K562 (cell line): ENCODE measurements at regions not wholly inside any gene's neighbourhood (a gene's known extent, or its start where the extent isn't known, plus 50 kb on each side); places are given as distances from the start of the nearest gene placed in this dataset.

Experiments
- ATAC-seq: fragments of 200-7000 bp; cut with Tn5 transposase; 3 replicates; pipeline ENCODE4 v1.9.1; 2020; ENCODE audit warnings: moderate library complexity
- BruUV-seq: library from RNA; stranded (reverse); fragments of 400-500 nt; replicated peaks from 2 replicates; lab custom pipeline; 2021; lab: Mats Ljungman, UMichigan
- CTCF ChIA-PET: fragments of 300-600 bp; formaldehyde crosslinking; extraction: SDS; loops from one replicate; lab custom pipeline; 2021; ENCODE audit warnings: low intra/inter-chr PET ratio; lab: Yijun Ruan, JAX
- POLR2A ChIA-PET: fragments of 300-600, 350-650 bp; sonication (Branson Sonifier 250); formaldehyde crosslinking; extraction: SDS; loops from one replicate; lab custom pipeline; 2021; ENCODE audit warnings: antibody characterized with exemption, inconsistent platforms; lab: Yijun Ruan, JAX
- DNase-seq, 4 experiments: peaks; one replicate each; pipeline versions ENCODE4 v3.0.0 to v3.0.0-alpha.2; 2011 to 2018; ENCODE audit warnings: low spot score in 3 of 4, mixed read lengths in 3 of 4; ENCODE audit errors: extremely low read depth in 1 of 4
- FAIRE-seq: peaks from 2 replicates; lab custom pipeline; 2011; peaks lifted over from hg19 to GRCh38; lab: Jason Lieb, UNC
- H2AFZ ChIP-seq: 2 replicates; pipeline ENCODE4 v1.6.0; 2011; ENCODE audit warnings: low read depth, low read length, control low read depth, inconsistent platforms
- H3K27ac ChIP-seq: fragments of 200-600 bp; 3 replicates; pipeline ENCODE4 v1.8.0; 2011; ENCODE audit warnings: low read depth, mild to moderate bottlenecking, control low read depth, inconsistent platforms, low read length, moderate library complexity, mixed read lengths; ENCODE audit errors: extremely low read depth
- H3K27me3 ChIP-seq, 2 experiments: fragments of 300-600 bp in 1 of 2; 2 replicates in 1 of 2; 3 replicates in 1 of 2; pipeline versions ENCODE4 v1.6.0 to v1.8.0; 2011; ENCODE audit warnings: inconsistent platforms in 2 of 2, low read length in 2 of 2, mild to moderate bottlenecking in 1 of 2, mixed read lengths in 1 of 2, moderate library complexity in 1 of 2; ENCODE audit not compliant: control insufficient read depth in 2 of 2, insufficient read depth in 2 of 2
- H3K36me3 ChIP-seq: fragments of 300-600 bp; 3 replicates; pipeline ENCODE4 v1.8.0; 2011; ENCODE audit warnings: mild to moderate bottlenecking, low read length, inconsistent platforms; ENCODE audit not compliant: control insufficient read depth, insufficient read depth
- H3K4me1 ChIP-seq, 2 experiments: fragments of 200-600 bp in 1 of 2; replicated peaks in 1 of 2; 2 replicates in 1 of 2; 3 replicates in 1 of 2; pipeline versions ENCODE4 v1.5.1 to v1.8.0; 2011; ENCODE audit warnings: inconsistent platforms in 2 of 2, low read length in 2 of 2, mild to moderate bottlenecking in 1 of 2, mixed read lengths in 1 of 2, moderate library complexity in 1 of 2; ENCODE audit not compliant: control insufficient read depth in 2 of 2, insufficient read depth in 2 of 2
- H3K4me2 ChIP-seq: 2 replicates; pipeline ENCODE4 v1.6.1; 2011; ENCODE audit warnings: low read length, control low read depth, inconsistent platforms, mixed read lengths; ENCODE audit not compliant: insufficient read depth
- H3K4me3 ChIP-seq: fragments of 200-600 bp; sonication (generic), shearing (Covaris generic); 2 replicates; pipeline ENCODE4 v1.5.1; 2016; ENCODE audit warnings: control low read depth, inconsistent platforms
- H3K79me2 ChIP-seq: fragments of 200-600 bp; 3 replicates; pipeline ENCODE4 v1.8.0; 2011; ENCODE audit warnings: low read length, inconsistent platforms; ENCODE audit not compliant: control insufficient read depth, insufficient read depth
- H3K9ac ChIP-seq, 2 experiments: 2 replicates each; pipeline versions ENCODE4 v1.6.0 to v1.6.1; 2011; ENCODE audit warnings: low read depth in 2 of 2, low read length in 2 of 2, control low read depth in 1 of 2, inconsistent platforms in 1 of 2, mild to moderate bottlenecking in 1 of 2, mixed read lengths in 1 of 2; ENCODE audit not compliant: insufficient read depth in 1 of 2
- H3K9me1 ChIP-seq: one replicate; pipeline ENCODE4 v1.6.0; 2011; ENCODE audit warnings: inconsistent platforms, mild to moderate bottlenecking, low read length, moderate library complexity; ENCODE audit not compliant: control insufficient read depth, insufficient read depth
- H3K9me3 ChIP-seq: replicated peaks from 2 replicates; pipeline ENCODE4 v1.5.1; 2011; ENCODE audit warnings: low read depth, low read length, inconsistent platforms; ENCODE audit not compliant: control insufficient read depth, insufficient read depth
- H4K20me1 ChIP-seq: replicated peaks from 2 replicates; pipeline ENCODE4 v1.6.1; 2011; ENCODE audit warnings: low read length, inconsistent platforms, mixed read lengths; ENCODE audit not compliant: control insufficient read depth, insufficient read depth
- NCOA1 ChIP-seq: fragments of 450-650 bp; IDR thresholded peaks from 2 replicates; pipeline ENCODE4 v1.6.1; 2016; ENCODE audit warnings: low read depth
- NCOA2 ChIP-seq, 2 experiments: fragments of 450-650 bp; IDR thresholded peaks; 2 replicates each; pipeline ENCODE4 v1.6.1; 2018; ENCODE audit warnings: mild to moderate bottlenecking in 2 of 2, moderate library complexity in 1 of 2; ENCODE audit not compliant: partially characterized antibody in 2 of 2
- NCOA6 ChIP-seq: fragments of 450-650 bp; IDR thresholded peaks from 2 replicates; pipeline ENCODE4 v1.6.1; 2017; ENCODE audit warnings: mild to moderate bottlenecking
- PKNOX1 ChIP-seq: fragments of 450-650 bp; IDR thresholded peaks from 2 replicates; pipeline ENCODE4 v1.6.1; 2016
- REST ChIP-seq, 2 experiments: fragments of 450-650 bp; formaldehyde crosslinking in 1 of 2; IDR thresholded peaks; 2 replicates each; pipeline versions ENCODE4 v1.4.0 to v1.6.1; 2014 to 2020; ENCODE audit warnings: mild to moderate bottlenecking in 2 of 2, borderline replicate concordance in 1 of 2, low read depth in 1 of 2
- SIN3A ChIP-seq, 2 experiments: fragments of 150-350 bp in 1 of 2; IDR thresholded peaks; 2 replicates each; pipeline ENCODE4 v1.6.1; 2011 to 2016; ENCODE audit warnings: borderline replicate concordance in 2 of 2, low read depth in 2 of 2, low read length in 2 of 2, mild to moderate bottlenecking in 2 of 2, moderate library complexity in 2 of 2; ENCODE audit not compliant: control insufficient read depth in 1 of 2
- TFE3 ChIP-seq: fragments of 450-650 bp; formaldehyde crosslinking; IDR thresholded peaks from 2 replicates; pipeline ENCODE4 v1.4.0; 2020; ENCODE audit warnings: mild to moderate bottlenecking, mixed read lengths
- WGBS: fragments of 100-300 bp; shearing (Covaris generic); methylation state at CpG from one replicate; pipeline ENCODE4 v1.1.6; 2016; ENCODE audit warnings: low coverage, mixed read lengths; ENCODE audit not compliant: insufficient coverage; ENCODE audit errors: missing lambda C conversion rate; 5-methylcytosine and 5-hydroxymethylcytosine counted together
- in situ Hi-C: fragments of 300-500 bp; cut with MboI; formaldehyde crosslinking; loops from 4 replicates; pipeline ENCODE4 v1.15.0; 2018; ENCODE audit warnings: inconsistent platforms, mixed read lengths
- intact Hi-C: fragments of 100-400 bp; cut with micrococcal nuclease; formaldehyde crosslinking; loops from 2 replicates; pipeline ENCODE4 v1.14.2; 2022

GRCh38 chr6:135113860-135114259 is 59.2 kb upstream of the HBS1L start:
- ChIA-PET CTCF (no interaction called here), POLR2A (no interaction called here)
- Histone ChIP-seq H2AFZ (no peak overlapping the region), H3K9me3 (no peaks in the 10 kb centered on the region; the same call in 1 of the 2 replicates), H3K27ac (no peak overlapping the region), H3K9me1 (no peaks in the 10 kb centered on the region), H4K20me1 (no peaks in the 10 kb centered on the region), H3K4me3 (no peak overlapping the region), H3K4me1 (peaks cover 7 to 23% of the 10 kb centered on the region in 2 experiments; a peak in 4 of 5 replicates), H3K79me2 (no peaks in the 10 kb centered on the region), H3K36me3 (no peaks in the 10 kb centered on the region), H3K27me3 (no peaks in the 10 kb centered on the region), H3K9ac (no peak overlapping the region), H3K4me2 (no peak overlapping the region)
- in situ Hi-C loops = no loop called here
- intact Hi-C loops = no loop called here
- BruUV-seq = no TSS peak
- DNase-seq = no peak
- 93% methylated on average over 2 of the region's 2 CpGs for WGBS
- no peak for FAIRE-seq
- ATAC-seq = no peak
- TF ChIP-seq NCOA2 (IDR thresholded peaks at IDR 0.05; ENCODE audit: partially characterized antibody in 2 of 2) = no peak
- no peak for TF ChIP-seq NCOA6
- no peak for TF ChIP-seq SIN3A (IDR thresholded peaks at IDR 0.05; ENCODE audit: borderline replicate concordance in 2 of 2, control insufficient read depth in 1 of 2, low read depth in 2 of 2, low read length in 2 of 2)
- no peak for TF ChIP-seq PKNOX1
- TF ChIP-seq NCOA1 = no peak
- TF ChIP-seq REST (IDR thresholded peaks at IDR 0.05; ENCODE audit: borderline replicate concordance) = no peak
- TF ChIP-seq REST (CRISPR knock-in tag; IDR thresholded peaks at IDR 0.05; ENCODE audit: low read depth) = no peak
- TF ChIP-seq TFE3 (CRISPR knock-in tag) = no peak
